CD14-positive monocyte (primary cell): ENCODE measurements at regions not wholly inside any gene's neighbourhood (a gene's known extent, or its start where the extent isn't known, plus 50 kb on each side); places are given as distances from the start of the nearest gene placed in this dataset.

Experiments
- DNase-seq, 3 donors: peaks; one replicate each; pipeline ENCODE4 v3.0.0-alpha.2; 2011 to 2022
- H2AFZ ChIP-seq: 2 replicates; pipeline ENCODE4 v1.6.0; 2012; ENCODE audit warnings: mild to moderate bottlenecking, low read depth, low read length, inconsistent platforms; ENCODE audit not compliant: insufficient read depth, poor library complexity, severe bottlenecking
- H3K27ac ChIP-seq, 2 donors: 1 replicate in 1 of 2; 2 replicates in 1 of 2; pipeline ENCODE4 v1.5.1; 2012 to 2013; ENCODE audit warnings: low read length in 2 of 2, control low read depth in 1 of 2, inconsistent platforms in 1 of 2, low read depth in 1 of 2, mild to moderate bottlenecking in 1 of 2
- H3K27me3 ChIP-seq, 2 donors: one replicate each; pipeline versions ENCODE4 v1.6.0 to v1.6.1; 2011 to 2013; ENCODE audit warnings: low read length in 2 of 2; ENCODE audit not compliant: control insufficient read depth in 2 of 2, insufficient read depth in 2 of 2
- H3K36me3 ChIP-seq, 2 donors: replicated peaks in 1 of 2; 1 replicate in 1 of 2; 2 replicates in 1 of 2; pipeline versions ENCODE4 v1.5.1 to v1.6.1; 2012 to 2013; ENCODE audit warnings: low read length in 2 of 2, control low read depth in 1 of 2, inconsistent platforms in 1 of 2, mild to moderate bottlenecking in 1 of 2; ENCODE audit not compliant: insufficient read depth in 2 of 2, control insufficient read depth in 1 of 2
- H3K4me1 ChIP-seq, 2 donors: 1 replicate in 1 of 2; 2 replicates in 1 of 2; pipeline versions ENCODE4 v1.5.1 to v1.6.1; 2012 to 2013; ENCODE audit warnings: low read length in 2 of 2, control low read depth in 1 of 2, inconsistent platforms in 1 of 2, mild to moderate bottlenecking in 1 of 2, moderate library complexity in 1 of 2; ENCODE audit not compliant: insufficient read depth in 2 of 2, control insufficient read depth in 1 of 2
- H3K4me2 ChIP-seq: replicated peaks from 2 replicates; pipeline ENCODE3; 2012; ENCODE audit warnings: low read length, moderate library complexity, mild to moderate bottlenecking; ENCODE audit not compliant: poor library complexity, severe bottlenecking; ENCODE audit errors: extremely low read depth
- H3K4me3 ChIP-seq, 3 experiments: fragments of 200-600 bp in 1 of 3; sonication (generic) in 1 of 3; replicated peaks in 1 of 3; 1 replicate in 2 of 3; 2 replicates in 1 of 3; pipeline ENCODE4 v1.5.1; 2011 to 2013; ENCODE audit warnings: low read length in 3 of 3, mild to moderate bottlenecking in 3 of 3, control low read depth in 2 of 3, low read depth in 2 of 3, inconsistent platforms in 1 of 3, moderate library complexity in 1 of 3
- H3K79me2 ChIP-seq: 2 replicates; pipeline ENCODE4 v1.6.0; 2012; ENCODE audit warnings: mild to moderate bottlenecking, control low read depth, inconsistent platforms, low read length, moderate library complexity; ENCODE audit not compliant: insufficient read depth
- H3K9ac ChIP-seq: 2 replicates; pipeline ENCODE4 v1.6.0; 2017; ENCODE audit warnings: low read length, mild to moderate bottlenecking; ENCODE audit not compliant: insufficient read depth, poor library complexity, severe bottlenecking
- H3K9me3 ChIP-seq, 2 donors: replicated peaks in 1 of 2; 1 replicate in 1 of 2; 2 replicates in 1 of 2; pipeline versions ENCODE4 v1.5.1 to v1.6.1; 2012 to 2013; ENCODE audit warnings: low read length in 2 of 2, control low read depth in 1 of 2; ENCODE audit not compliant: control insufficient read depth in 1 of 2, insufficient read depth in 1 of 2
- H4K20me1 ChIP-seq: 2 replicates; pipeline ENCODE4 v1.6.0; 2012; ENCODE audit warnings: mild to moderate bottlenecking, low read length, control low read depth, moderate library complexity; ENCODE audit not compliant: insufficient read depth
- H3K27ac Mint-ChIP-seq, 7 donors: one replicate each; pipeline ENCODE4 v1.8.0; 2020; ENCODE audit warnings: mild to moderate bottlenecking in 7 of 7, mixed read lengths in 7 of 7, moderate library complexity in 6 of 7, inconsistent platforms in 2 of 7
- H3K27me3 Mint-ChIP-seq, 3 donors: one replicate each; pipeline ENCODE4 v1.8.0; 2021 to 2022; ENCODE audit warnings: low read depth in 3 of 3, mild to moderate bottlenecking in 3 of 3, mixed read lengths in 3 of 3, moderate library complexity in 3 of 3, inconsistent platforms in 1 of 3
- H3K36me3 Mint-ChIP-seq, 2 donors: one replicate each; pipeline ENCODE4 v1.8.0; 2020; ENCODE audit warnings: mixed read lengths in 2 of 2, inconsistent platforms in 1 of 2, mild to moderate bottlenecking in 1 of 2
- H3K4me1 Mint-ChIP-seq: one replicate; pipeline ENCODE4 v1.8.0; 2020; ENCODE audit warnings: mild to moderate bottlenecking, mixed read lengths
- H3K4me3 Mint-ChIP-seq, 2 donors: one replicate each; pipeline ENCODE4 v1.8.0; 2020; ENCODE audit warnings: mild to moderate bottlenecking in 2 of 2, mixed read lengths in 2 of 2, moderate library complexity in 1 of 2
- H3K9me3 Mint-ChIP-seq, 7 donors: one replicate each; pipeline ENCODE4 v1.8.0; 2020 to 2022; ENCODE audit warnings: mixed read lengths in 7 of 7, mild to moderate bottlenecking in 6 of 7, moderate library complexity in 6 of 7, inconsistent platforms in 2 of 7
- CTCF ChIP-seq: fragments of 200-600 bp; IDR thresholded peaks from one replicate; pipeline ENCODE4 v1.8.0; 2022; ENCODE audit warnings: antibody characterized with exemption, mild to moderate bottlenecking
- WGBS: methylation state at CpG from one replicate; pipeline ENCODE4 v1.1.5; 2013; ENCODE audit warnings: missing lambda C conversion rate; ENCODE audit not compliant: insufficient coverage; 5-methylcytosine and 5-hydroxymethylcytosine counted together
- intact Hi-C, 2 donors: fragments of 100-400 bp; cut with micrococcal nuclease; formaldehyde crosslinking; loops; one replicate each; pipeline versions ENCODE4 v1.15.0 to v1.15.1; 2023

- Histone ChIP-seq H2AFZ (no peak overlapping the region), H3K27ac (no peak overlapping the region), H3K4me2 (no peak overlapping the region), H3K4me1 (no peaks in the 10 kb centered on the region), H3K79me2 (no peaks in the 10 kb centered on the region), H3K36me3 (no peaks in the 10 kb centered on the region), H3K9me3 (peaks cover 0 to 4% of the 10 kb centered on the region in 2 donors), H3K9ac (no peak overlapping the region), H4K20me1 (no peaks in the 10 kb centered on the region), H3K4me3 (no peak overlapping the region), H3K27me3 (no peaks in the 10 kb centered on the region)
- no peak for TF ChIP-seq CTCF
- Mint-ChIP-seq H3K9me3 (peaks cover 0 to 16% (median 7%) of the 10 kb centered on the region in 7 donors), H3K4me1 (no peaks in the 10 kb centered on the region), H3K27ac (no peak overlapping the region), H3K4me3 (no peak overlapping the region), H3K36me3 (no peaks in the 10 kb centered on the region), H3K27me3 (peaks cover 0 to 3% (median 3%) of the 10 kb centered on the region in 3 donors)
- WGBS: no CpG with 5 or more reads among the region's 4 CpGs
- no peak for DNase-seq
- intact Hi-C loops: no loop called here
Measured at GRCh38 chr2:234802071-234802844, 149.6 kb upstream of the SH3BP4 start.

GRCh38 chr2:234797566-234798250 is 154.1 kb upstream of the SH3BP4 start:
- Mint-ChIP-seq H3K27ac (no peak overlapping the region), H3K27me3 (peaks cover 0 to 3% (median 2%) of the 10 kb centered on the region in 3 donors), H3K4me1 (no peaks in the 10 kb centered on the region), H3K4me3 (no peak overlapping the region), H3K36me3 (no peaks in the 10 kb centered on the region), H3K9me3 (peaks cover 0 to 4% (median 3%) of the 10 kb centered on the region in 7 donors)
- Histone ChIP-seq H3K4me1 (no peaks in the 10 kb centered on the region), H3K4me2 (no peak overlapping the region), H4K20me1 (no peaks in the 10 kb centered on the region), H3K36me3 (no peaks in the 10 kb centered on the region), H3K27ac (no peak overlapping the region), H2AFZ (no peak overlapping the region), H3K4me3 (no peak overlapping the region), H3K9ac (no peak overlapping the region), H3K9me3 (no peaks in the 10 kb centered on the region), H3K79me2 (no peaks in the 10 kb centered on the region), H3K27me3 (no peaks in the 10 kb centered on the region)
- WGBS: 84% methylated on average over 8 of the region's 15 CpGs
- no peak for DNase-seq
- intact Hi-C loops: no loop called here
- no peak for TF ChIP-seq CTCF
